ENCODE measurements at regions not wholly inside any gene's neighbourhood (a gene's known extent, or its start where the extent isn't known, plus 50 kb on each side); places are given as distances from the start of the nearest gene placed in this dataset.

GRCh38 chr5:33312571-33313549, 127.9 kb upstream of the TARS1 start:
- TF ChIP-seq CTCF (IDR thresholded peaks at IDR 0.05): no peak
- ATAC-seq: peak; percentile 44

GRCh38 chr5:33315189-33315588, 125.6 kb upstream of the TARS1 start:
- Histone ChIP-seq H3K9me3 (peaks cover 0 to 4% of the 10 kb centered on the region in 2 donors), H3K27ac (no peak overlapping the region)
- no peak for TF ChIP-seq CTCF (IDR thresholded peaks at IDR 0.05)

More at GRCh38 chr5:33312571-33313549, 127.9 kb upstream of the TARS1 start:
- Histone ChIP-seq H3K4me3 (no peak overlapping the region), H3K27me3 (no peaks in the 10 kb centered on the region), H3K36me3 (no peaks in the 10 kb centered on the region), H3K27ac (no peak overlapping the region), H3K4me1 (no peaks in the 10 kb centered on the region), H3K9me3 (peaks cover 0 to 4% of the 10 kb centered on the region in 2 donors)
- no peak for DNase-seq
- intact Hi-C loops (cut with DNase I): no loop called here

GRCh38 chr5:33316773-33317172, 124.0 kb upstream of the TARS1 start:
- no peaks in the 10 kb centered on the region for H3K36me3 ChIP-seq
- H3K9me3 ChIP-seq: peaks cover 0 to 4% of the 10 kb centered on the region in 2 donors
- peaks cover 0 to 6% of the 10 kb centered on the region in 2 donors for H3K4me1 ChIP-seq
- intact Hi-C loops (cut with DNase I): no loop called here
- H3K27me3 ChIP-seq: no peaks in the 10 kb centered on the region
- no peak for ATAC-seq
- no peak overlapping the region for H3K4me3 ChIP-seq
- no peak overlapping the region for H3K27ac ChIP-seq
- DNase-seq: no peak
- no peak for TF ChIP-seq CTCF (IDR thresholded peaks at IDR 0.05)

More at GRCh38 chr5:33315189-33315588, 125.6 kb upstream of the TARS1 start:
- Histone ChIP-seq H3K27me3 (no peaks in the 10 kb centered on the region), H3K36me3 (no peaks in the 10 kb centered on the region), H3K4me3 (no peak overlapping the region), H3K4me1 (peaks cover 0 to 6% of the 10 kb centered on the region in 2 donors)
- ATAC-seq (no peak), DNase-seq (no peak)
- intact Hi-C loops (cut with DNase I): no loop called here

- intact Hi-C loops (cut with DNase I): no loop called here
- Histone ChIP-seq H3K4me1 (peaks cover 0 to 6% of the 10 kb centered on the region in 2 donors), H3K27me3 (no peaks in the 10 kb centered on the region), H3K36me3 (no peaks in the 10 kb centered on the region), H3K4me3 (no peak overlapping the region), H3K27ac (no peak overlapping the region), H3K9me3 (peaks cover 0 to 4% of the 10 kb centered on the region in 2 donors)
- DNase-seq (no peak), ATAC-seq (peak; percentile 50)
- TF ChIP-seq CTCF (IDR thresholded peaks at IDR 0.05): no peak
These were observed 123.5 kb upstream of the TARS1 start for GRCh38 chr5:33317271-33317670.

- intact Hi-C loops (cut with DNase I): no loop called here
- no peak for ATAC-seq
- Histone ChIP-seq H3K9me3 (no peaks in the 10 kb centered on the region), H3K27ac (no peak overlapping the region), H3K4me3 (no peak overlapping the region), H3K36me3 (no peaks in the 10 kb centered on the region), H3K4me1 (peaks cover 0 to 6% of the 10 kb centered on the region in 2 donors), H3K27me3 (no peaks in the 10 kb centered on the region)
- DNase-seq: no peak
- TF ChIP-seq CTCF (IDR thresholded peaks at IDR 0.05): no peak
These were observed 121.6 kb upstream of the TARS1 start for GRCh38 chr5:33319151-33319550.
